Esophagus (tissue), 2 donors: ENCODE measurements at regions not wholly inside any gene's neighbourhood (a gene's known extent, or its start where the extent isn't known, plus 50 kb on each side); places are given as distances from the start of the nearest gene placed in this dataset.

Source experiments
- H3K27ac ChIP-seq, 2 donors: one replicate each; pipeline ENCODE4 v1.5.1; 2013; ENCODE audit warnings: low read depth in 2 of 2, mild to moderate bottlenecking in 2 of 2, inconsistent platforms in 1 of 2, low read length in 1 of 2, moderate library complexity in 1 of 2
- H3K27me3 ChIP-seq, 2 donors: one replicate each; pipeline ENCODE4 v1.6.1; 2013; ENCODE audit warnings: low read length in 2 of 2, control low read depth in 1 of 2, mild to moderate bottlenecking in 1 of 2; ENCODE audit not compliant: insufficient read depth in 2 of 2, control insufficient read depth in 1 of 2
- H3K36me3 ChIP-seq, 2 donors: one replicate each; pipeline ENCODE4 v1.6.1; 2013; ENCODE audit warnings: low read length in 1 of 2; ENCODE audit not compliant: control insufficient read depth in 2 of 2, insufficient read depth in 2 of 2
- H3K4me1 ChIP-seq, 2 donors: one replicate each; pipeline ENCODE4 v1.6.1; 2013; ENCODE audit warnings: low read length in 1 of 2; ENCODE audit not compliant: control insufficient read depth in 2 of 2, insufficient read depth in 2 of 2
- H3K4me3 ChIP-seq, 2 donors: one replicate each; pipeline ENCODE4 v1.5.1; 2013; ENCODE audit warnings: low read length in 2 of 2, mild to moderate bottlenecking in 2 of 2, low read depth in 1 of 2, moderate library complexity in 1 of 2
- H3K9me3 ChIP-seq, 2 donors: one replicate each; pipeline ENCODE4 v1.6.1; 2013; ENCODE audit warnings: mild to moderate bottlenecking in 2 of 2, low read depth in 1 of 2, low read length in 1 of 2, moderate library complexity in 1 of 2; ENCODE audit not compliant: control insufficient read depth in 2 of 2, insufficient read depth in 1 of 2
- WGBS, 2 donors: extraction: QIAGEN DNeasy Blood & Tissue Kit; methylation state at CpG; one replicate each; pipeline ENCODE4 v1.1.7; 2013; 5-methylcytosine and 5-hydroxymethylcytosine counted together
- donor health status: healthy with polysubstance abuse.
- donor health status: Bipolar disorder and iron deficiency.

DNA sequence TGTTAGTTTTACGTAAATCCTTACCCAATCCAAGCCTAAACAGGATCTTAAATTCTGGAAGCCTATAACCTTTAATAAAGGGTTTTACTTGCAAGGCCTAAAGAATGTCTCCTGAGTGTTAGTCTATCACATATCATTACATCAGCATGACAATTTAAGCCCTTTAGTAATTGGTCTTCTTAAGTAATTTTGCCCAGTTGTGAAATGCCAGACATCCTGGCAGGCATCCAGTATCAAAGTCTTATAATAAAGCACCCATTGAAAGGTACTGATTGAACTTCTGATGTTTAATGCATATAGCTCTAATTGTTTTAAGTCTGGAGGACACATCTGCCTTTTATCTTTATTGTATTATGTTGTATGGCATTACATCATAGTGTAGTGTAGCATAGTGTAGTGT, 1078.9 kb downstream of the SLITRK1 start:
- peaks cover 0 to 9% of the 10 kb centered on the region in 2 donors for H3K9me3 ChIP-seq
- no peak overlapping the region for H3K4me3 ChIP-seq
- no peak overlapping the region for H3K27ac ChIP-seq
- WGBS, 2 donors, result 75 to 76% methylated on average over 1 of the region's 1 CpG
- no peaks in the 10 kb centered on the region for H3K4me1 ChIP-seq
- H3K36me3 ChIP-seq, result no peaks in the 10 kb centered on the region
- no peaks in the 10 kb centered on the region for H3K27me3 ChIP-seq

DNA sequence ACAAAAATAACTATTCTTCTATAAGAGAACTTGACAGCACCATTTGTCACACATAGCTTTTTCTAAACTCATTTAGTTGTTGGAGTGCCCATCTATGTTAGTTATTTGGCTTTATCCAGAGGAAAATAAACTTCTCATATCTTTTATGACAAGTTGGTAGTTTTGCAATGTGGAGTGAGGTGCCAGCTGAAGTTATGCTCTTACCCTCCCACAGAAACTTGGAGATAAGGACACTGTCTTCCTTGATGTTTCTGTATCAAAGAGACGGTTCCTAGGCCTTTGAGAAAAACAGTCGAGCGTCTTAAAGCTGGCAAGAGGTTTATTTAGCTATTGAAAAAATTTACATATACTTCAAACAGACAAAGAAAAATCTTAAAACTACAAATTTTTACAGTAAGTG, 1079.7 kb downstream of the SLITRK1 start:
- no peaks in the 10 kb centered on the region for H3K36me3 ChIP-seq
- no peaks in the 10 kb centered on the region for H3K27me3 ChIP-seq
- no peak overlapping the region for H3K4me3 ChIP-seq
- no peak overlapping the region for H3K27ac ChIP-seq
- 74 to 77% methylated on average over 3 of the region's 3 CpGs for WGBS, 2 donors
- no peaks in the 10 kb centered on the region for H3K4me1 ChIP-seq
- H3K9me3 ChIP-seq, result peaks cover 0 to 9% of the 10 kb centered on the region in 2 donors

DNA sequence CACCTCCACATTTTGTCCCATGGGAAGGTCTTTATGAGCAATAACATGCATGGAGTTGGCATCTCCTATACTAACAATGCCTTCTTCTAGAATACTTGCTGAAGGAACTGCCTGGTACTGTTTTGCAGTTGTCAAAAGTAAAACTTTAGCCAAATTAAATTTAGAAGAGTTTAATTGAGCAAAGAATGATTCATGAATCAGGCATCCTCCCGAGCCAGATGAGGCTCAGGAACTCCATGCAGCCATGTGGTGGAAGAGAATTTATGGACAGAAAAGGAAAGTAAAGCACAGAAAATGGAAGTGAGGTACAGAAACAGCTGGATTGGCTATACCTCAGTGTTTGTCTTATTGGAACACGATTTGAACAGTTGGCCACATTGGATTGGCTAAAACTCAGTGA, 1081.9 kb downstream of the SLITRK1 start:
- no peaks in the 10 kb centered on the region for H3K4me1 ChIP-seq
- 56 to 61% methylated on average over 2 of the region's 2 CpGs for WGBS, 2 donors
- no peaks in the 10 kb centered on the region for H3K36me3 ChIP-seq
- peaks cover 0 to 6% of the 10 kb centered on the region in 2 donors for H3K9me3 ChIP-seq
- H3K4me3 ChIP-seq, result no peak overlapping the region
- no peak overlapping the region for H3K27ac ChIP-seq
- H3K27me3 ChIP-seq, result no peaks in the 10 kb centered on the region

DNA sequence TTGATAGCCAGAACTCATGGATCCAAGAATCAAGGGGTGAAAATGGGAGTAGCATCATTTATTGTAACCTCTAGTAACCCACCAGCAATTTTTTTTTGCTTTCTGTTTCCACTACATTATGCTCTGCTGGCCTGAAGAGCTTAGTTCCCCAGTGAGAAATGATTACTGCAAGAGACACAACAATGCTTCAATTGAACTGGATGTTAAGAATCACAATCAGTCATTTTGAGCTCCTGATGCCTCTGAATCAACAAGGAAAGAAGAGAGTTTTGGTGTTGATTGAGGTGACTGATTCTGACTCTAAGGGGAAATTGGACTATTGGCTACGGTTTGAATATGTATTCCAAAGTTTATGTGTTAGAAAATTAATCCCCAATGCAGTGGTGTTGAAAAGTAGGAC, 1084.4 kb downstream of the SLITRK1 start:
- no peaks in the 10 kb centered on the region for H3K4me1 ChIP-seq
- 44 to 45% methylated on average over 1 of the region's 1 CpG for WGBS, 2 donors
- no peak overlapping the region for H3K4me3 ChIP-seq
- no peak overlapping the region for H3K27ac ChIP-seq
- H3K9me3 ChIP-seq, result no peaks in the 10 kb centered on the region
- no peaks in the 10 kb centered on the region for H3K27me3 ChIP-seq
- no peaks in the 10 kb centered on the region for H3K36me3 ChIP-seq

DNA sequence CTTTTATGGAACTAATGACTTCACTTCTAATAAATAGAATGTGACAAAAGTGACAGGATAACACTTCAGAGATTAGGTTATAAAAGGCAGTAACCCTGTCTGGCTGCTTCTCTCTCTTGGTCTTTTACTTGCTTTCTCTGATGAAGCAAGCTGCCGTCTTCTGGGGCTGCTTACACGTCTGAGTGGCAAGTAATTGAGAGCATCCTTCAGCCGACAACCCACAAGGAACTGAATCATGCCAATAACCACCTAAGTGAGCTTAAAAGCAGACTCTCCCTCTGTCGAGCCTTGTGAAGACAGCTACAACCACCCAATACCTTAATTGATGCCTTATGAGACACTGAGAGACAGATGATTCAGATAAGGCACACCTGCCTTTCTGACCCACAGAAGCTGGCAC, 1091.2 kb downstream of the SLITRK1 start:
- Histone ChIP-seq H3K4me1 (no peaks in the 10 kb centered on the region), H3K27ac (no peak overlapping the region), H3K27me3 (no peaks in the 10 kb centered on the region), H3K4me3 (no peak overlapping the region), H3K36me3 (no peaks in the 10 kb centered on the region), H3K9me3 (no peaks in the 10 kb centered on the region)
- WGBS, 2 donors, result 52 to 57% methylated on average over 4 of the region's 4 CpGs

DNA sequence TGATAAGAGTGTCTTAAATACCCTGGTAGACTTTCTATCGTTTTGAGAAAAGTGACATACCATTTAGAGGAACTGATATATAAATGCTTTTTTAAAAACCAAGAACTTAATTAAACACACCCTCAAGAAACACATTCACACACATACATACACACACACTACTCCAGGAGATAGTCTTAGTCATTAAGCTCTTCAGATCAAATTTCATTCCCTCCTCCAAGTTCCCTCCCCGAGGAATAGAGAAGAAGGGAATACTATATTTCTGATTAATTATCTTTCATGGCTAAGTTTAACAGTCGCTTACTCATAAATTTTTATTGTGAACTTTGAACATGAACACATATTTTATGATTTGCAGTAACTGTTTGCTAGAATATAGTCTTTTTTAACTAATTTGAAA, 1109.5 kb downstream of the SLITRK1 start:
- WGBS, 2 donors, result 36 to 56% methylated on average over 3 of the region's 3 CpGs
- Histone ChIP-seq H3K9me3 (peaks cover 0 to under 1% of the 10 kb centered on the region in 2 donors), H3K4me3 (no peak overlapping the region)

DNA sequence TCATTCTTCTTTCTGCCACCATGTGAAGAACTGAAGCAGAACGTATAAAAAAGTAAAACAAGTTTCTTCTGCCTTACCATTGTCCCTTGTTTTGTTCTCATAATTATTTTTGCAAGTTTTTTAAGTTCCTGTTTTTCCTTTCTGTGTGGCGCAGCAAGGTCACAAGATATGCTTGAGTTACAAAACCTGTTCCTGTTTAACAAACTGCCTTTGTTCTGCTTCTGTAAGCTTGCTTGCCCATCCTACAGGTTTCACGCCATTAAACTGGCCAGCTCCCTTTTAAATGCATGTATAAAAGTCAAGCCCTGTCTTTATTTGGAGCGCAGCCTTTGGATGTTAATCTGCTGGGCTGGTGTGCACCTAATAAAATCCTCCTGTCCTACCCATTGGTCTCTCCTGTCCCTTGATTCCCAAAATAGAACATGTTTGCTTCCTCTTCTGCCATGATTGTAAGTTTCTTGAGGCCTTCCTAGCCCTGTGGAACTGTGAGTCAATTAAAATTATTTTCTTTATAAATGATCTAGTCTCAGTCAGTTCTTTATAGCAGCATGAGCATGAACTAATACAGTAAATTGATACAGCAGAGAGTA, 1115.4 kb downstream of the SLITRK1 start:
- Histone ChIP-seq H3K27me3 (no peaks in the 10 kb centered on the region), H3K4me1 (no peaks in the 10 kb centered on the region), H3K36me3 (no peaks in the 10 kb centered on the region), H3K27ac (no peak overlapping the region), H3K9me3 (peaks cover 2 to 3% of the 10 kb centered on the region in 2 donors), H3K4me3 (no peak overlapping the region)
- WGBS, 2 donors, result 39 to 71% methylated on average over 4 of the region's 4 CpGs

More for the DNA sequence above, 1109.5 kb downstream of the SLITRK1 start:
- Histone ChIP-seq H3K27ac (no peak overlapping the region), H3K36me3 (no peaks in the 10 kb centered on the region), H3K27me3 (no peaks in the 10 kb centered on the region), H3K4me1 (no peaks in the 10 kb centered on the region)

DNA sequence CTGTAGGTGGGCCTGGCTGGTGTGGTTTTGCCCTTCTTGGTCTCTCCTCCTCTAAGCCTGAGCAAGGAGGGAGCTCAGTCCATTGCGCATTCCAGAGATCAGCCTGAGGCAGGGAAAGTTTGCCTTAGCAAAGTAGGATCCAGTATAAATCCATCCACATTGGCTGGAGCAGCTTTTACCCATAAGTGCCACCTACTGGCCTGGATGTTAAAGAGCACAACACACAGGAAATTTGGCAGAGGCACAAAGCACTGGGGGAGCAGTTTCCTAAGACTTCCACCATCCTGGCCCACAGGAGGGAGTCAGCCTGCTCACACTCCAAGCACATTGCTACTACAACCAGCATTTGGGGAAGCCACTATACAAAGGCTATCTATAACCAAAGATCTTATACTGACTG, 1124.2 kb downstream of the SLITRK1 start:
- no peak overlapping the region for H3K4me3 ChIP-seq
- H3K27ac ChIP-seq, result no peak overlapping the region
- peaks cover 0 to 5% of the 10 kb centered on the region in 2 donors for H3K9me3 ChIP-seq
- H3K27me3 ChIP-seq, result no peaks in the 10 kb centered on the region
- H3K36me3 ChIP-seq, result no peaks in the 10 kb centered on the region
- 81 to 98% methylated on average over 1 of the region's 1 CpG for WGBS, 2 donors
- H3K4me1 ChIP-seq, result no peaks in the 10 kb centered on the region

DNA sequence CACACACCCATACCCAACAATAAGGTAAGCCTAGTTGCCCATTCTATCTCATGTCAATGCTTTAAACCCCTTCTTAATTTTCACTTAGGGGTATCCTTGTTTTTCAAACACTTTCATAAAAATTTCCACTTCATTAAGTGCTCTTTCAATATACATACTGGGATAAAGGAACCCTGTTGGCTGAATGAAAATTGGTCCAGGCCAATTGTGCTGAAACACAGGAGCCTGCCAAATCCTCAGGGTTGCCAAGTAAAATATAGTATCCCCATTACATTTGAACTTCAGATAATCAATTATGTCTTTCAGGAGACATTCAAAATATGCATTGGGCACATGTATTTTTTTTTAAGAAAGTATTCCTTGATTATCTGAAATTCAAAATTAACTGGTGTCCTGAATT, 1131.1 kb downstream of the SLITRK1 start:
- Histone ChIP-seq H3K36me3 (no peaks in the 10 kb centered on the region), H3K4me1 (no peaks in the 10 kb centered on the region), H3K9me3 (no peaks in the 10 kb centered on the region), H3K4me3 (no peak overlapping the region), H3K27ac (no peak overlapping the region), H3K27me3 (no peaks in the 10 kb centered on the region)

DNA sequence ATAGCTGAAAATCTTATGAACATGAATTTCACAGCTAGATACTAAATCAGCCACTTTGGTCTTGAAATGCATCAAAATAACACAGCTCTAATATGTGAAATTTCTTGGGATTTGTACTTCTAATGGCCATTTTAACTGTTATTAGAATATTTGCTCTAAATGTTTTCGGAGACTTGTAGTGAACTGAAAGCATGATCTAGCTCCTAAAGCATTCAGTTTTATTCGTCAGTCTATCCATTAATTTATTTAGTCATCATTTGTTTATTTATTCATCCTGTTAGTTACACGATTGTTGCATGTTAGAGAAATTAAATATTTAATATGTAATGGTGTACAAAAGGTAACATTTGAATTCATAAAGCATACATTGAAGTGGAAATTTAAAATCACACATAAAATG, 1132.7 kb downstream of the SLITRK1 start:
- no peak overlapping the region for H3K27ac ChIP-seq
- no peaks in the 10 kb centered on the region for H3K36me3 ChIP-seq
- H3K4me1 ChIP-seq, result no peaks in the 10 kb centered on the region
- H3K27me3 ChIP-seq, result no peaks in the 10 kb centered on the region
- no peaks in the 10 kb centered on the region for H3K9me3 ChIP-seq
- H3K4me3 ChIP-seq, result no peak overlapping the region
- WGBS, 2 donors, result 70 to 80% methylated on average over 3 of the region's 3 CpGs
